NCI-H2227 treated with DMSO at 0.1 percent for 48 hours (cell line): ENCODE measurements at regions not wholly inside any gene's neighbourhood (a gene's known extent, or its start where the extent isn't known, plus 50 kb on each side); places are given as distances from the start of the nearest gene placed in this dataset.
"Not testable (repeated sequence)": the region's sequence is repeated elsewhere in the genome, so short reads cannot be mapped to it uniquely, and the experiment has no call there.

Source experiments
- DNase-seq: peaks from one replicate; lab custom pipeline; 2025; lab: John Stamatoyannopoulos, UW

DNA sequence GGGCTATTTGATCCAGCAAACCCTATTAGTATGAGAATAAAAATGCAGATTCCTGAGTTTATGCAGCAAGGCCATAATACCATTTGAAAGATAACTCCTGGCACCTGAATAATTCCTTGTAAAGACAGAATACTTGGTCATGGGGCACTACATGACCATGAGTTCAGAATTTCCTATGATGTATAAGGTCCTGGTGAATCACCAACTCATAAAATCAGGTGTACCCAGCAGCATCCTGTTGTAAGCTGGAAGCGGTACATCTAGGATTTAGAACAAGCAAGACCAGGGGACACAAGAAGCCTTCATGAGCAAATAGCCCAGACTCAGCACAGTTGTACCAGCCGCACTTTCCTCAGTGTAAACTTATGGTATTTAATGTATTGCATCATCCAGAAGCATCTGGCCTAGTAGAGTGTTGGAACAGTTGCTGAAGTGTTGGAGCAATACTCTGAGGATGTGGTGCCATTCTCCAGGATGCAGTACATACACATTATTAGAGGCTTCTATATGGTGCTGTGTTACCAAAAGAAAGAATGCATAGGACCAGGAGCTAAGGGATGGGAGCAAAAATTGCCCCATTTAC, 233.4 kb downstream of the SQOR start:
- DNase-seq, result no peak

DNA sequence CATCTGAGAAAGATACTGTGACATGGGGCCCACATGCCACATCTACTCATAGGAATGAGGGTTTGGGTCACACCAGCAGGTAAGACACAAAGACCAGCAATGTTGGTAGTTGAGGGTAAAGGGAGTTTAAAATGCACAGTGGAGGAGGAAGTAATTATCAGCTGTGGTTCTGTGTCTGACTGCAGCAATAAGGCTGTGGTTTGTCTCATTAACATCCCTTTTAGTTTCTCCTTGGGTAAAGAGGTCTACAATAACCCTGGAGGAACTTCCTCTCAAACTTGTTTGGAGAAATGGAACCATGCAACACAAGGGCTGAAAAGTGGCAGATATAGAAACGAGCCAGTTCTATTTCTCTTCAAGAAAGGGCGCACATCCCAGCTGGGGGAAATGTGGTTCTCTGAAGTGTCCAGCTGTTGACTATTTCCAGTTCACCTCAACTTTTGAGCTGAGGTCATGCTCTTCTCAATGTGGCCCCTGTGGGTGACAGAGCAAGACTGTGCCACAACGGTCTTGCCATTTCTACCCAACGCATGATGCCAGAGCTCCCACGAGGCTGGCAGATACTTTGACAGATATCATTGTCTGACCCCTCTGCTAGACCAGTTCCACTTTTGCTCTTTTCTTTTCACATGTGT, 234.3 kb downstream of the SQOR start:
- no peak for DNase-seq

DNA sequence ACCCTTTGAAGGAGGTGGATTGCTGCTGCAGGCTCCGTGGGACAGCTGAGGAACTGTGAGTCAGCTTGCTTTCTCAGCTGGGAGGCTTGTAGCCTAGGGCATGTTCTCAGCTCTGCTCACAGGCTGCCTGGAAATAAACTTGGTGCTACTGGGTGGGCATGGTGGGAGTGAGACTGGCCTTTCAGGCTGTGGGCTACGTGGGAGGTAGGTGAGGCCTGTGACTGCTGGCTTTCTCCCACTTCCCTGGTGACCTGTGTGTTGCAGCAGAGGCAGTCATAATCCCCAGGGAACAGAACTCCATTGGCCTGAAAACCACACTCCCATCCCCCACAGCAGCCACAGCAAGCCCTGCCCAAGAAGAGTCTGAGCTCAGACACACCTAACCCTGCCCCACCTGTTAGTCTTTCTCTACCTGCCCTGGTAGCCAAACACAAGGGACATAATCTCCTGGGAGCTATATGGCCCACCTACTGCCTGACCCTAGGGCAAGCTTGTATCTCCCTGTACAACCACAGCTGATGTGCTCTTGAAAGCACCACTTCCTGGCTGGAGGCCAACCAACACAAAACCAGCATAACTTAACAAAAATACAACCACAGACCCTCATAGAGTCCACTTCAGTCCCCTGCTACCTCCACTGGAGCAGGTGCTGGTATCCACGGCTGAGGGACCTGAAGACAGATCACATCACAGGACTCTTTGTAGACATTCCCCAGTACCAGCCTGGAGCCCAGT, 236.5 kb downstream of the SQOR start:
- DNase-seq, result no peak

DNA sequence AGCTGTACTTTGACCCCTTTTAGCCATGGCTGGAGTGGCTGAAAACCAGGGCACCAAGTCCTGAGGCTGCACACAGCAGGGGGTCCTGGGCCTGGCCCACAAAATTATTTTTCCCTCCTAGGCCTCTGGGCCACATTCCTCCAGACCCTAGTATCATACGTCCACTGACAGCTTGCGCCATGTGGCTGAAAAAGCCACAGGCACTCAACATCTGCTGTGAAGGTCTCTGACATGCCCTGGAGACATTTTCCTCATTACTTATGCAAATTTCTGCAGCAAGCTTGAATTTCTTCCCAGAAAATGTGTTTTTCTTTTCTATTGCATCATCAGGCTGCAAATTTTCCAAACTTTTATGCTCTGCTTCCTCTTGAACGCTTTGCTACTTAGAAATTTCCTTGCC, 239.0 kb downstream of the SQOR start:
- no peak for DNase-seq

DNA sequence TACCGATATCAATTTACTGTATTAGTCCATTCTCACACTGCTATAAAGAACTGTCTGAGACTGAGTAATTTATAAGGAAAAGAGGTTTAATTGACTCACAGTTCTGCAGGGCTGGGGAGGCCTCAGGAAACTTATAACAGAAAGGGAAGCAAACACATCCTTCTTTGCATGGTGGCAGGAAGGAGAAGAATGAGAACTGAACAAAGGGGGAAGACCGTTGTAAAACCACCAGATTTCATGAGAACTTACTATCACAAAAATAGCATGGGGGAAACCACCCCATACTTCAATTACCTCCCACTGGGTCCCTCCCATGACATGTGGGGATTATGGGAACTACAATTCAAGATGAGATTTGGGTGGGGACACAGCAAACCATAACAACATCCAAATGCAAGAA, 239.7 kb downstream of the SQOR start:
- not testable (repeated sequence) for DNase-seq

DNA sequence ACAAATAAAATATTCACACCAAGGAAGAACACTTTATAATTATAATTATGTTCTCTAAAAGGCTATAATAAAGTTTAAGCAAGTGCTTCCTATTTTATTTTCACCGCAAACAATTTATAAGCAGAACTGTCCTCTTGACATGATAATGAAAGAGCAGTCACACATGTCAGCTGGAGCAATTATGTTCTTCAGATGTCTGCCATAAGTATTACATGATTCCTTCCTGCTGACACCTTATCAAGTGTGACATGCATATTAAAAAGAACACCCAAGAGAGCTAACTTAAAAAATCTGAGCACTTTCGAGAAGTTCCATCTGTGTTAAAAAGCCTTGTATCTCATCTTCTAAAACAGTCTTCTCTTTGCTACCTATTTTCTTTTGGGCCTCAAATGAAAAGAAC, 249.5 kb downstream of the SQOR start:
- DNase-seq, result no peak

DNA sequence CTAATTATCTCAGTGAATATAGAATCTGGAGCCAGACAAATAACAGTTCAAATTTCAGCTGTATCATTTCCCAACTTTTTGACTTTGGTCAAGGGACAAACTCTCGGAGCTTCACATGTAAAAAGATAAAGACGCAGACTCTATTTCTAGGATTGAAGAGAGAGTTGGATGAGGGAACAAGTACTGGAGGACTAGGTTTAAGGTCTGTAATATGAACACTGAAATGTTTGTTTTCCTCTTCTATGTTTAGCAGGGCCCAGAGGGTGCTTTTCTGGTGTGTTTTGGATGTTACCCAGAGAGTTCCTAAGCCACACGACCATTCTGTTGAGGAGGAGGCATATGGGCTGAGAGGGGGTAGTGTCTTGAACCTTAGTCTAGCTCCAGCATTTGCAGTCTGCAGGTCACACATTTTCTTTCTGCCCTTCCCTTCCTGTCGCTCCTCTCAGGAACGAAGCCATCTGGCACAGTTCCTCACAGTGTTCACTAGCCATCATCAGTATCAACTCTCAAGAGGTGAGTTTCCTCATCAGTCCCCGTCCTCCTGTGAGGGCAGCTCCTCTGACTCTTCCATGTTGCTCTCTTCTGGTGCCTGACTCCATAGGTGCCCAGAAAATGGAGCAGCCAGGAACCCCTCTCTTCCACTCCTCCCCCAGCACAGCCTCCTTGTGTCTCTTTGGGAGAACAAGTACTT, 250.1 kb downstream of the SQOR start:
- no peak for DNase-seq

DNA sequence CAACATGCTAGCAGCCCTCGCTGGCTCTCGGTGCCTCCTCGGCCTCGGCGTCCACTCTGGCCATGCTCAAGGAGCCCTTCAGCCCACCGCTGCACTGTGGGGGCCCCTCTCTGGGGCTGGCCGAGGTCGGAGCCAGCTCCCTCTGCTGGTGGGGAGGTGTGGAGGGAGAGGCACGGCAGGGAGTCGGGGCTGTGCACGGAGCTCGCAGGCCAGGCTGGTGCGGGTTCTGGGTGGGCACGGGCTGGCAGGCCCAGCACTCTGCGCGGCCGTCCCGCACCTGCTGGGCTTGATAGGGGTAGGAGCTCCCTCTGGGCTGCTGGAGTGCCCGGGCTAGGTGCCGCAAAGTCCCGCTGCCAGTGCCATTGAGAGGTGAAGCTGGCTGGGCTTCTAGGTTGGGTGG, 251.0 kb downstream of the SQOR start:
- no peak for DNase-seq

DNA sequence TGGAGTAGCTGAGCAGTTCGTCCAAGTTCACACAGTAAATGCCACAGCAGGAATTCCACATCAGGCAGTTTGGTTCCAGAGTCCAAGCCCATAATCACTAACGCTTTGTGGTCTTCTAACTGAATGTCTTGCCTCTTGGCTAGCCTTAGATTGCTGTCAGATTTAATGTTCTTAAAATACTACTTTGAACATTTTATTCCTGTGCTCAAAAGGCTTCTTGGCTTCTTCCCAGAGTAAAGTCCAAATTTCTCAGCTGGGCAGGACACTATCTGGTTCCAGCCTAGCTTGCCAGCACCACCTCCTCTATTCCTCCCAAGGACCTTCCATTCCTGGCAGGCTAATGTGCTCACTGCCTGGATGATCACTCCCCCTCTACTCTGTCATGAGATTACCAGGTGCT, 256.9 kb downstream of the SQOR start:
- DNase-seq, result no peak

DNA sequence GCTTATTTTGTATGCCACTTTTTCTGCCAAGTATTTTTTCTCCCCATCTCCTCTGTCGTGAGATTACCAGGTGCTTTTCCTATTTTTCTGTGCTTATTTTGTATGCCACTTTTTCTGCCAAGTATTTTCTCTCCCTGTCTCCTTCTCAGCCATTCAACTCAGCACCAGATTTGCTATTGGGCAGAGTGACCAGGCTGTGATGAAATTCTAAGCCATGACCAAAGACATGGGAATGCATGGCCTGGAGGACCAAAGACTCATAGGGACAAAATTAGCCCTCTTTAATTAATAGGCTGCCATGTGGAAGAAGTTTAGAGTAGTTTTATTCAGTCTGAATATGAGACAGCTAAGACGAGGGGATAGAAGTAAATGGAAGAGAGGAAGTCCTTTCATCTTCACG, 257.4 kb downstream of the SQOR start:
- DNase-seq, result no peak

DNA sequence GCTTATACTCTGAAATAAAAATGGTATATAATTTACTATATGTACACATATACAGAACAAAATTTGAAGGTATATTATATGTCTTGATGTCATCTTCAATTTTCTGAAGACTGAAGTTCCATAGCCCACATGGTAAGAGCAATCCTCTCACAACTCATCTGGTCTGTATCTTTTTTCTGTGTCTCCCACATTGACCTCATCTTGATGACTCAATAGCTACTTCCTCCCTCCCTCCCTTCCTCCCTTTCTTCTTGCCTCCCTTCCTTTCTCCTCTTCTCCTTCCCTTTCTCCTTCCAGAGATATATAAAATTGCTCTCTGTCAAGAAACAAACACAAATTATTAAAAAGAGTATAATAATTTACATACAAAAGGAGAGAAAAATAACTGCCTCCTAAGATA, 268.5 kb downstream of the SQOR start:
- no peak for DNase-seq

DNA sequence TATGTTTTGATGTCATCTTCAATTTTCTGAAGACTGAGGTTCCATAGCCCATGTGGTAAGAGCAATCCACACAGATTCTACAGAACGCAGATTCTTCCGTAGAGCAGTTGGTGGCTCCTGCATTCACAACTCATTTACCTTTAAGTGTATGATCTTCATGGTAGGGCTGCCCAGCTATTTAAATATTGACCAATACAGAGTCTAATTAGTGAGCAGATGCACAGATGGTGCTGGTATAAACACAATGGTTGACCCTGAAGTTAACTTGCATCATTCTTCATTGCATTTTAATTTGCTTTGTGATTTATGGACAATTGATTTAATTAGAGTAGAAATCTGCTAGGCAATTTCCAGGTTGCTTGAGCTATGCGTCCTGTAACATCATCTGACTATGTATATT, 269.2 kb downstream of the SQOR start:
- DNase-seq, result no peak

DNA sequence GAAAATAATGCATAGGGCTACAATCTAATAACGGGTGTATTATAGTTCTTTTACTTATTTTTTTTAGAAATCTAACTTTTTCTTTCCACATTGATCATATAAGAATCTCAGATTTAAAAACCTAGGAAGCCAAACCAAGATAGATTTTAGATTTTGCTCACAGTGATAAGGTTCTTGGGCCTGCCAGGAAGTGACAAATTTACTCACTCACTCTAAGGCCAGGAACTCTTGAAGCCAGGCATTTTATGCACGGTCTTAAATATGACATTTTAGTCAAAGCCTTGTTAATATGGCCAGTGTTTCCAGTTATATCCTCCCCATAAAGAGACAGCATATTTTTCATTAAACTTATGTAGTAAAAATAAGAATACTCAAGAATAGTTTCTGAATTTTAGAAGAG, 271.4 kb downstream of the SQOR start:
- no peak for DNase-seq

DNA sequence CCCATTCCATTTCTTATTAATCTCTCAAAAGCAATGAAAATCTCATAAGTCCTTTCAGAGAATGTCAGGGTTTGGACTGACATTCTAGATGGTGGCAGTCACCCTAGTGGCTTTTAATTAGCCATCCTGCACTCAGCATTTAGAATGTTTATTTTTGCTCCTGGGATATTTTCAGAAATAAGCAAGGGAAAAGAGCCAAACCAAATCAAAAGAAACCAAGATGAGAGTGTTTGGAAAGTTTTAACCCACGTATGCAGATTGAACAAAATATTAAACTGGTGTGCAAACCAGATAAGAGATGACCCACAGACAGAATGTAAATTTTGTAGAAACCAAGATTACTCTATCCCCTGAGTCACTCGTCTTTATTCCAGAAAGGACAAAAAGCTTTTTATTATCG, 275.8 kb downstream of the SQOR start:
- DNase-seq, result no peak

DNA sequence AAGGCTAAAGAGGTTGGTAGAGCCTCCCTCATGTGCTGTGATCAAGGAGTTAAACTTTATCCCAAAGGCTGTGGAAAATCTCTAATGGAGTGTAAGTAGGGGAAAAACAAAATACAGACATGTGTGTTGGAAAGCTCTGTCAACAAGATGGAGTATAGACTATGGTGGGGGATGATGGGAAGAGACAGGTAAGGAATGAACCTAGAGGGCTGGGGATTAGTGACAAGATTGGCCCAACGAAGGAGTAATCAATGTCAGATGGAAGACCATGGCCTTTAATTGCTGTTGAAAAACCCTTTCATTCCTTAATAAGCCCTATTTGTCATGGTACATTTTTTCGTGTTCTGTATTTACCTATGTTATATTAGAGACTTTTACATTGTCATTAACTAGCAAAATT, 278.6 kb downstream of the SQOR start:
- DNase-seq, result no peak

DNA sequence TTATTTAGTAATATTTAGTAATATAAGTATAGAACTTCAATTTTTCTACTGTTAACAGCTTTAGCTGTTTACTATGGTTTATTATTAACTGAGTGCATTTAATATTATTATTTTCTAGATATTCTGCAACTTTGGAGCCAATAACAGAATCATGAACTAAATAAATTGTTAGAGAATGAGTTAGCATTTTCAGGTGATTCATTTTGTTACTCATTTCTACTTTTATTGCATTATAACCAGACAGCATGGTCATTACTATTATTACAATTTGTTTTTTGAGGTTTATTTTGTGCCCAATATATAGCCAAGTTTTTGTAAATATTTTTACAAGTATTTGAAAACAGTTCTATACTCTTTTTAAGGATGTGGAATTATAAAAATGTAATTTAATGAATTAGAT, 279.6 kb downstream of the SQOR start:
- DNase-seq, result no peak

DNA sequence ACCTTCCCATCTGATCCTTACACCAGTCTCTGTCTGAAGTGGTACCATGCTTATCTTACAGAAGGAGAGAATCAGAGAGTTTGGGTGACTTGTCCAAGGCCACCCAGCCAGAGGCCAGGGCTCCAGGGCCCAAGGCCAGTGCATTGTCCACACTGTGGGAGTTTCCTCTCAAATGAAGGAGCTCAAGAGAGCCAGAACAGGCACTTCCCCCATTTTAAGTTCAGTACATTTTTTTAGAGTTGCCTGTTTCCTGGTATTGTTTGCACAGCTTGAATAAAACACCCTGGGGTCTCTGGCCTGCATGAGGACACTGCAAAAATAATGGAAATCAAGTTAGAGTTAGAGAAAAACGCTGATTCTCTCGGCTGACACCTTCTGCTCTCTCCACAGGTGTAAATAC, 284.0 kb downstream of the SQOR start:
- no peak for DNase-seq

DNA sequence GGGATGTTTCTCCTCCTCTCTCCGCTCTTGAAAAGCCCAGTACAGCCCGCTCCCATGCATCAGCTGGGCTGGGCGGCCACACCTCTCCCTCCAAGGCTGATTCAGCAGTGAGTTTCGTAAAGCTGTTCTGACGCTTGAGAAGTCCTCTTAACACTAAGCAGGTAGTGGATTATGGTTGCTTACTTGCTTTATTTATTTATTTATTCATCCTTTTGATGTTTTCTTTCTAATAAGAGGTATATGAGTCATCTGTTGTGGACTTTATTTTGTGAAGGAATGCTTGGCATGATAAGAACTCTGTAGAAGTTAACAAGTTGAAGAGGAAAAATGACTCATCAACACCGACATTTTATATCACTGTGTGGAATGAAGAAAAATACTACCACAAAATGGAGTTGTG, 285.0 kb downstream of the SQOR start:
- no peak for DNase-seq

DNA sequence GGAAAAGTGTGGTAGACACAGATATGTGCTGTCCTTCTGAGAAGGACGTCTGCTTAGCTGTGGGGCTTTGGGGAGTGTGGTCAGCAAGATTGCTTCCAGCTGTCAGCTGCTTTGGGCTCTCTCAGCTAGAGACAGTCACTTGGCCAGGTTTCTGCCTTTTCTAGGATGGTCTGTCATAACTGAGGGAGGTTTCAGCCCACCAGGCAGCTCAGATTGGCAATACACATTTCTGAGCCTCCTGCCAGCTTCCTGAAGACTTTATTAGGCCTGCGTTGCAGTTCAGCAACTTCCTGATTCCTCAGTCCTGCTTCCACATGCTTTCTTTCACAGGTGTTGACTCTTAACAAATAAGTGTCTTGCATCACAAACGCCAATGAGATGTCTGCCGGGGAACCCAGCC, 286.5 kb downstream of the SQOR start:
- no peak for DNase-seq

DNA sequence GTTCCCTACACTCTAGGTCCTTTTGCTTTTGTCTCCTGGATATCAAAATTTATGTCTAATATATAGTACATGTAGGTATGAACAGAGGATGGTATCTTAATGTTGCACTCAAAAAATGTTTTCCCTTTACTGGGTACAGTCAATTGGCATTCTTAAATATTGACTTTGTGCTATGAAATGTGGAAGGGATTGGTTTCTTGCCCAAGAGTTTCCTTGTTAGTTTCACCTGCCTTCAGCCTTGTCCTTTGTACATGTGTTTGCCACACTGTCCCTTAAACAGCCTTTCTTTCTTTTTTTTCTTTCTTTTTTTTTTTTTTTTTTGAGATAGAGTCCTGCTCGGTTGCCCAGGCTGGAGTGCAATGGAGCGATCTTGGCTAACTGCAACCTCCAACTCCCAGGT, 287.1 kb downstream of the SQOR start:
- no peak for DNase-seq

DNA sequence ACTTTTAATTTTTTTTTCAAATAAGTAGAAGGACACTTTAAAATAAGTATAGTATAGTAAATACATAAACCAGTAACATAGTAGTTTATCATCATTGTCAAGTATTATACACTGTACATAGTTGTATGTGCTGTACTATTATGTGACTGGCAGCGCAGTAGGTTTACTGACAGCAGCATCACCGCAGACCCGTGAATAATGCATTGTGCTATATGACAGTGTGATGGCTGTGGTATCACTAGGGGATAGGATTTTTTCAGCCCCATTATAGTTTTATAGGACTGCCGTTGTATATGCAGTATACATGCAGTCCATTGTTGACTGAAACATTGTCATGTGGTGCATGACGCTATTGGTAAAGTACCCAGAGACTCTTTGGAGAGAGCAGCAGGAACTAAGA, 306.5 kb downstream of the SQOR start:
- no peak for DNase-seq

DNA sequence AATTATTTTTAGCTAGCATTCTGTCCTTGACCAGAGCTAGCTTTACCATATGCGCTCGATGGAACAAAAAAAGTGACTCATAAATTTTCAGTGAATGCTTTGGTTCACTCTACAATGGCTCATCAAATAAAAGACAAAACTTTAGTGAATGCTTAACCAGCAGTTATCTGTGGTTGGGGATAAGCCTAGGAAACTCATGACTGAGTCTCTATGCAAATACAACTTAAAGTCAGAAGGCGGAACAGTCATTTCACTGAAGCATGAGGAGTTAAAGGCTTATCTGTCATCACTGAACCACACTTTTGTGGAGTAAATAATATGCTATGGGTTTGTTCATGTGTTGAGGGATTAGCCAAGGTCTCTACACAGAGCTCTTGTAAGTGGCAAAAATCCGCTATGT, 308.4 kb downstream of the SQOR start:
- no peak for DNase-seq

DNA sequence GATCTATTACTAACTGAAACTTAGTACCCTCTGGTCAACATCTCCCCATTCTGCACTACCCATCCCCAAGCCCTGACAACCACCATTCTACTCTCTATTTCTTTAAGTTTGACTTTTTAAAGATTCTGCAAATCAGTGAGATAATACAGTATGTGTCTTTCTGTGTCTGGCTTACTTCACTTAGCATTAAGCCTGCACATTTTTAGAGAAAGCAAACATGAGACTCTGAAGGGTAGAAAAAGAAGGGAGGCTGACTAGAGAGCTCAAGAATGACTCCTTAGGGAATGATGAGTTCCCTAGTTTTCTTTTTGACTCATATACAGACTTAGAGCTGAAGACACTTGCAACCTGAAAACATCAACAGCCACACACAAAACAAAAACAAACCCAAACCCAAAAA, 311.3 kb downstream of the SQOR start:
- DNase-seq, result no peak
